ENCODE measurements at regions not wholly inside any gene's neighbourhood (a gene's known extent, or its start where the extent isn't known, plus 50 kb on each side); places are given as distances from the start of the nearest gene placed in this dataset.

DNA sequence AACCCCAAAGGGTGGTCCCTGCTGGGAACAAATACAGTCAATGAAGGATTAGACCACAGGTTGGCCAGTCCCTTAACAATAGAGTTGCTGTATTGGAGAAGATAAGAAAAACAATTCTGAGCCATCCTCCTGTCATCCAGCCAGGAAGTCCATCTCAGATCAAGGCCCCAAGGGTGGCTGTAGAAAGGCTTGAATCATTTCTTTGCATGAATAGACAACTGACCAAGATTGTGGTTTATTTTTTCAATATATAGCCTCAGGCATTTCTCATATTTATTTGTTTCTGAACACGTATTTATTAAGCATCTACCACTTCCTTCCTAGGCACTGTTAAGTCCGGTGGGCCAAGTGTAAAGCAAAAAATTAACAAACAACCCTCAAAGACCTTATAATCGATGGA lies 274.4 kb upstream of the SLC14A2 start:
- ATAC-seq (no peak), DNase-seq (ENCODE audit: low read depth, low spot score) (no peak)
- in situ Hi-C loops (cut with MboI), result no loop called here

More for the DNA sequence above, 274.4 kb upstream of the SLC14A2 start:
- WGBS (ENCODE audit: insufficient coverage, insufficient replicate concordance, low lambda C conversion rate, missing lambda C conversion rate), result 2% methylated on average over 3 of the region's 3 CpGs
- FAIRE-seq, result no peak
- Histone ChIP-seq H3K4me2 (ENCODE audit: control insufficient read depth, insufficient read depth) (no peak overlapping the region), H4K20me1 (ENCODE audit: control insufficient read depth, insufficient read depth) (no peaks in the 10 kb centered on the region), H3K9ac (ENCODE audit: control insufficient read depth, insufficient read depth, low read length) (no peak overlapping the region), H3K79me2 (ENCODE audit: control insufficient read depth, insufficient read depth, low read length) (no peaks in the 10 kb centered on the region), H3K9me3 (replicated peaks; ENCODE audit: control insufficient read depth, insufficient read depth, low read length) (no peaks in the 10 kb centered on the region), H2AFZ (ENCODE audit: control insufficient read depth, low read depth, low read length) (no peak overlapping the region), H3K4me1 (ENCODE audit: control insufficient read depth, insufficient read depth, low read length) (no peaks in the 10 kb centered on the region), H3K4me3 (no peak overlapping the region), H3K27ac (ENCODE audit: control insufficient read depth, insufficient read depth) (no peak overlapping the region), H3K27me3 (replicated peaks in 1 of 2; ENCODE audit: control insufficient read depth in 2 of 2, insufficient read depth in 2 of 2, low read length in 1 of 2) (no peaks in the 10 kb centered on the region), H3K36me3 (ENCODE audit: control insufficient read depth in 2 of 2, insufficient read depth in 2 of 2, low read length in 1 of 2) (no peaks in the 10 kb centered on the region)
- intact Hi-C loops (cut with micrococcal nuclease; ENCODE audit: unreplicated experiment), result no loop called here
- SMC1A ChIA-PET (ENCODE audit: uncharacterized antibody, unreplicated experiment), result interaction anchor here (0.5 to 0.6 kb wide), 2 partner anchors 25 to 913 kb away, joined by 3 read pairs; no protein-coding TSS in a partner anchor
- TF ChIP-seq RB1 (IDR thresholded peaks at IDR 0.05; ENCODE audit: borderline replicate concordance) (no peak), ZNF274 (IDR thresholded peaks at IDR 0.05; ENCODE audit: insufficient read depth, insufficient read length) (no peak), EED (IDR thresholded peaks at IDR 0.05; ENCODE audit: low read depth) (no peak), ETV6 (conservative IDR thresholded peaks at IDR 0.05 in 1 of 2, IDR thresholded peaks at IDR 0.05 in 1 of 2; ENCODE audit: borderline replicate concordance in 1 of 2, low read depth in 1 of 2) (no peak), TAF1 (IDR thresholded peaks at IDR 0.05; ENCODE audit: borderline replicate concordance, low read depth, low read length) (no peak), MEF2B (IDR thresholded peaks at IDR 0.05; ENCODE audit: partially characterized antibody, poor library complexity, severe bottlenecking) (no peak), ATF7 (IDR thresholded peaks at IDR 0.05; ENCODE audit: low read depth) (no peak), POLR2AphosphoS5 (IDR thresholded peaks at IDR 0.05; ENCODE audit: low read length) (no peak), PML (IDR thresholded peaks at IDR 0.05; ENCODE audit: low read length) (no peak), HDAC2 (IDR thresholded peaks at IDR 0.05) (no peak)
- TF ChIP-seq, protein P1, sequence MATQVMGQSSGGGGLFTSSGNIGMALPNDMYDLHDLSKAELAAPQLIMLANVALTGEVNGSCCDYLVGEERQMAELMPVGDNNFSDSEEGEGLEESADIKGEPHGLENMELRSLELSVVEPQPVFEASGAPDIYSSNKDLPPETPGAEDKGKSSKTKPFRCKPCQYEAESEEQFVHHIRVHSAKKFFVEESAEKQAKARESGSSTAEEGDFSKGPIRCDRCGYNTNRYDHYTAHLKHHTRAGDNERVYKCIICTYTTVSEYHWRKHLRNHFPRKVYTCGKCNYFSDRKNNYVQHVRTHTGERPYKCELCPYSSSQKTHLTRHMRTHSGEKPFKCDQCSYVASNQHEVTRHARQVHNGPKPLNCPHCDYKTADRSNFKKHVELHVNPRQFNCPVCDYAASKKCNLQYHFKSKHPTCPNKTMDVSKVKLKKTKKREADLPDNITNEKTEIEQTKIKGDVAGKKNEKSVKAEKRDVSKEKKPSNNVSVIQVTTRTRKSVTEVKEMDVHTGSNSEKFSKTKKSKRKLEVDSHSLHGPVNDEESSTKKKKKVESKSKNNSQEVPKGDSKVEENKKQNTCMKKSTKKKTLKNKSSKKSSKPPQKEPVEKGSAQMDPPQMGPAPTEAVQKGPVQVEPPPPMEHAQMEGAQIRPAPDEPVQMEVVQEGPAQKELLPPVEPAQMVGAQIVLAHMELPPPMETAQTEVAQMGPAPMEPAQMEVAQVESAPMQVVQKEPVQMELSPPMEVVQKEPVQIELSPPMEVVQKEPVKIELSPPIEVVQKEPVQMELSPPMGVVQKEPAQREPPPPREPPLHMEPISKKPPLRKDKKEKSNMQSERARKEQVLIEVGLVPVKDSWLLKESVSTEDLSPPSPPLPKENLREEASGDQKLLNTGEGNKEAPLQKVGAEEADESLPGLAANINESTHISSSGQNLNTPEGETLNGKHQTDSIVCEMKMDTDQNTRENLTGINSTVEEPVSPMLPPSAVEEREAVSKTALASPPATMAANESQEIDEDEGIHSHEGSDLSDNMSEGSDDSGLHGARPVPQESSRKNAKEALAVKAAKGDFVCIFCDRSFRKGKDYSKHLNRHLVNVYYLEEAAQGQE (IDR thresholded peaks at IDR 0.05; ENCODE audit: low read depth, low read length), result no peak
- TF ChIP-seq, protein P2, sequence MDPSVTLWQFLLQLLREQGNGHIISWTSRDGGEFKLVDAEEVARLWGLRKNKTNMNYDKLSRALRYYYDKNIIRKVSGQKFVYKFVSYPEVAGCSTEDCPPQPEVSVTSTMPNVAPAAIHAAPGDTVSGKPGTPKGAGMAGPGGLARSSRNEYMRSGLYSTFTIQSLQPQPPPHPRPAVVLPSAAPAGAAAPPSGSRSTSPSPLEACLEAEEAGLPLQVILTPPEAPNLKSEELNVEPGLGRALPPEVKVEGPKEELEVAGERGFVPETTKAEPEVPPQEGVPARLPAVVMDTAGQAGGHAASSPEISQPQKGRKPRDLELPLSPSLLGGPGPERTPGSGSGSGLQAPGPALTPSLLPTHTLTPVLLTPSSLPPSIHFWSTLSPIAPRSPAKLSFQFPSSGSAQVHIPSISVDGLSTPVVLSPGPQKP (IDR thresholded peaks at IDR 0.05; ENCODE audit: low read depth, low read length), result no peak
- TF ChIP-seq, protein P3, sequence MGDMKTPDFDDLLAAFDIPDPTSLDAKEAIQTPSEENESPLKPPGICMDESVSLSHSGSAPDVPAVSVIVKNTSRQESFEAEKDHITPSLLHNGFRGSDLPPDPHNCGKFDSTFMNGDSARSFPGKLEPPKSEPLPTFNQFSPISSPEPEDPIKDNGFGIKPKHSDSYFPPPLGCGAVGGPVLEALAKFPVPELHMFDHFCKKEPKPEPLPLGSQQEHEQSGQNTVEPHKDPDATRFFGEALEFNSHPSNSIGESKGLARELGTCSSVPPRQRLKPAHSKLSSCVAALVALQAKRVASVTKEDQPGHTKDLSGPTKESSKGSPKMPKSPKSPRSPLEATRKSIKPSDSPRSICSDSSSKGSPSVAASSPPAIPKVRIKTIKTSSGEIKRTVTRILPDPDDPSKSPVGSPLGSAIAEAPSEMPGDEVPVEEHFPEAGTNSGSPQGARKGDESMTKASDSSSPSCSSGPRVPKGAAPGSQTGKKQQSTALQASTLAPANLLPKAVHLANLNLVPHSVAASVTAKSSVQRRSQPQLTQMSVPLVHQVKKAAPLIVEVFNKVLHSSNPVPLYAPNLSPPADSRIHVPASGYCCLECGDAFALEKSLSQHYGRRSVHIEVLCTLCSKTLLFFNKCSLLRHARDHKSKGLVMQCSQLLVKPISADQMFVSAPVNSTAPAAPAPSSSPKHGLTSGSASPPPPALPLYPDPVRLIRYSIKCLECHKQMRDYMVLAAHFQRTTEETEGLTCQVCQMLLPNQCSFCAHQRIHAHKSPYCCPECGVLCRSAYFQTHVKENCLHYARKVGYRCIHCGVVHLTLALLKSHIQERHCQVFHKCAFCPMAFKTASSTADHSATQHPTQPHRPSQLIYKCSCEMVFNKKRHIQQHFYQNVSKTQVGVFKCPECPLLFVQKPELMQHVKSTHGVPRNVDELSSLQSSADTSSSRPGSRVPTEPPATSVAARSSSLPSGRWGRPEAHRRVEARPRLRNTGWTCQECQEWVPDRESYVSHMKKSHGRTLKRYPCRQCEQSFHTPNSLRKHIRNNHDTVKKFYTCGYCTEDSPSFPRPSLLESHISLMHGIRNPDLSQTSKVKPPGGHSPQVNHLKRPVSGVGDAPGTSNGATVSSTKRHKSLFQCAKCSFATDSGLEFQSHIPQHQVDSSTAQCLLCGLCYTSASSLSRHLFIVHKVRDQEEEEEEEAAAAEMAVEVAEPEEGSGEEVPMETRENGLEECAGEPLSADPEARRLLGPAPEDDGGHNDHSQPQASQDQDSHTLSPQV (IDR thresholded peaks at IDR 0.05), result no peak
- TF ChIP-seq, protein P4, sequence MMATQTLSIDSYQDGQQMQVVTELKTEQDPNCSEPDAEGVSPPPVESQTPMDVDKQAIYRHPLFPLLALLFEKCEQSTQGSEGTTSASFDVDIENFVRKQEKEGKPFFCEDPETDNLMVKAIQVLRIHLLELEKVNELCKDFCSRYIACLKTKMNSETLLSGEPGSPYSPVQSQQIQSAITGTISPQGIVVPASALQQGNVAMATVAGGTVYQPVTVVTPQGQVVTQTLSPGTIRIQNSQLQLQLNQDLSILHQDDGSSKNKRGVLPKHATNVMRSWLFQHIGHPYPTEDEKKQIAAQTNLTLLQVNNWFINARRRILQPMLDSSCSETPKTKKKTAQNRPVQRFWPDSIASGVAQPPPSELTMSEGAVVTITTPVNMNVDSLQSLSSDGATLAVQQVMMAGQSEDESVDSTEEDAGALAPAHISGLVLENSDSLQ (IDR thresholded peaks at IDR 0.05), result no peak
- CTCF ChIA-PET, result no interaction called here
- RAD21 ChIA-PET (ENCODE audit: unreplicated experiment), result no interaction called here
- BruUV-seq (replicated peaks), result no TSS peak
- POLR2A ChIA-PET, result no interaction called here

Measured in GM12878 (cell line).